ENCODE measurements at regions not wholly inside any gene's neighbourhood (a gene's known extent, or its start where the extent isn't known, plus 50 kb on each side); places are given as distances from the start of the nearest gene placed in this dataset.
A peak's percentile ranks its signal among the peaks of the same experiment; 100 is the strongest.
"Not testable (repeated sequence)": the region's sequence is repeated elsewhere in the genome, so short reads cannot be mapped to it uniquely, and the experiment has no call there.

- DNase-seq (ENCODE audit: low read depth, low spot score) = no peak
Measured at GRCh38 chr4:14165222-14165920, 537.8 kb upstream of the BOD1L1 start.

- no peak for DNase-seq (ENCODE audit: low read depth, low spot score)
Measured at GRCh38 chr4:14167876-14168510, 540.5 kb upstream of the BOD1L1 start.

GRCh38 chr4:14168919-14169318, 541.4 kb upstream of the BOD1L1 start:
- peak; percentile 87 for DNase-seq (ENCODE audit: low read depth, low spot score)

GRCh38 chr4:14169460-14169859, 541.9 kb upstream of the BOD1L1 start:
- DNase-seq (ENCODE audit: low read depth, low spot score) = no peak

GRCh38 chr4:14169940-14170339, 542.4 kb upstream of the BOD1L1 start:
- DNase-seq (ENCODE audit: low read depth, low spot score) = not testable (repeated sequence)

- no peak for DNase-seq (ENCODE audit: low read depth, low spot score)
Measured at GRCh38 chr4:14176613-14177012, 549.1 kb upstream of the BOD1L1 start.

GRCh38 chr4:14177987-14178386, 550.5 kb upstream of the BOD1L1 start:
- no peak for DNase-seq (ENCODE audit: low read depth, low spot score)

- peak; percentile 43 for DNase-seq (ENCODE audit: low read depth, low spot score)
Measured at GRCh38 chr4:14178421-14178820, 550.9 kb upstream of the BOD1L1 start.

- no peak for DNase-seq (ENCODE audit: low read depth, low spot score)
Measured at GRCh38 chr4:14180166-14180565, 552.6 kb upstream of the BOD1L1 start.

GRCh38 chr4:14180983-14181601, 553.6 kb upstream of the BOD1L1 start:
- DNase-seq (ENCODE audit: low read depth, low spot score) = peak; percentile 41

GRCh38 chr4:14182148-14182547, 554.6 kb upstream of the BOD1L1 start:
- DNase-seq (ENCODE audit: low read depth, low spot score) = no peak

GRCh38 chr4:14184265-14184664, 556.7 kb upstream of the BOD1L1 start:
- no peak for DNase-seq (ENCODE audit: low read depth, low spot score)

GRCh38 chr4:14184767-14185166, 557.2 kb upstream of the BOD1L1 start:
- no peak for DNase-seq (ENCODE audit: low read depth, low spot score)

- no peak for DNase-seq (ENCODE audit: low read depth, low spot score)
Measured at GRCh38 chr4:14188214-14188613, 560.7 kb upstream of the BOD1L1 start.

GRCh38 chr4:14193601-14194000, 566.1 kb upstream of the BOD1L1 start:
- no peak for DNase-seq (ENCODE audit: low read depth, low spot score)

GRCh38 chr4:14196131-14196530, 568.6 kb upstream of the BOD1L1 start:
- peak; percentile 39 for DNase-seq (ENCODE audit: low read depth, low spot score)

- DNase-seq (ENCODE audit: low read depth, low spot score) = no peak
Measured at GRCh38 chr4:14215116-14215770, 587.7 kb upstream of the BOD1L1 start.

GRCh38 chr4:14217401-14217800, 589.9 kb upstream of the BOD1L1 start:
- no peak for DNase-seq (ENCODE audit: low read depth, low spot score)

- no peak for DNase-seq (ENCODE audit: low read depth, low spot score)
Measured at GRCh38 chr4:14218641-14219040, 591.1 kb upstream of the BOD1L1 start.

GRCh38 chr4:14221176-14221575, 593.7 kb upstream of the BOD1L1 start:
- no peak for DNase-seq (ENCODE audit: low read depth, low spot score)

- no peak for DNase-seq (ENCODE audit: low read depth, low spot score)
Measured at GRCh38 chr4:14222377-14223029, 595.0 kb upstream of the BOD1L1 start.

GRCh38 chr4:14223461-14223860, 595.9 kb upstream of the BOD1L1 start:
- no peak for DNase-seq (ENCODE audit: low read depth, low spot score)
